ENCODE measurements at regions not wholly inside any gene's neighbourhood (a gene's known extent, or its start where the extent isn't known, plus 50 kb on each side); places are given as distances from the start of the nearest gene placed in this dataset.
A peak's percentile ranks its signal among the peaks of the same experiment; 100 is the strongest.

DNA sequence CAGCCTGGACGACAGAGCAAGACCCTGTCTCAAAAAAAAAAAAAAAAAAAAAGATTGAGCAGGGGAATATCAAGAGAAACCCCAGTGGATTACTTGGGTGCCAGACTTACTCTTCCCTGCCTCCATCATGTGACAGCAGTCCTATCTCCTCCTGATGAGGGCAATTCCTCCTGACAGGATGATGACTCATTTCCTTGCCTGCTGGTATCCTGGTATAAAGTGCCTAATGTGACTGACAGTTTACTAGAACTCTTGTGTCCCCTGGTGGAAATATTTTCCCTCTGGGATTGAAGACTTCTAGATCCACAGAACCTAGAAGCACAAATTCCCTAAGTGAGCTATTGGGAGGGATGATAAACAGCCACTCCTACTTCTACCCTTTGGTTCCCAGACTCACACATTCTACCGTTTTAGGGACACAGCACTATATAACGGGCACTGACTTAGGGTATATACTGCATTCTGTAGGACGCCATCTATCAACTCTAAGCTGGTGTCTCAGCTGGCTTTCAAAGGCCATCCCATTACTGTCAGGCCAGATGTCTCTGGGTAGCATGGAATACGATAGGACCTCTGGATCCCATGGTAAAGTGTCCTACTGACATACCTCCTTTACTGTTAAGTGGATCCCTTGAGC is 114.6 kb upstream of the MED13 start:
- H3K4me3 ChIP-seq (replicated peaks in 1 of 3; ENCODE audit: insufficient read depth in 1 of 3, low read depth in 2 of 3, low read length in 3 of 3): no peak overlapping the region
- peak; percentile 40; the same call in 1 of the 3 replicates for ATAC-seq
- no peaks in the 10 kb centered on the region for H4K20me1 ChIP-seq (ENCODE audit: insufficient read depth, low read length)
- peak; percentile 20 for TF ChIP-seq STAG1 (CRISPR knock-in tag; IDR thresholded peaks at IDR 0.05)
- peak; percentile 88 for TF ChIP-seq FOSL2 (CRISPR knock-in tag; IDR thresholded peaks at IDR 0.05)
- TF ChIP-seq POLR2AphosphoS5 (IDR thresholded peaks at IDR 0.05; ENCODE audit: low read depth, low read length): no peak
- intact Hi-C loops (cut with micrococcal nuclease; ENCODE audit: unreplicated experiment): no loop called here
- H3K79me2 ChIP-seq (ENCODE audit: insufficient read depth, low read length): no peaks in the 10 kb centered on the region
- H3K27ac ChIP-seq (ENCODE audit: extremely low read length, insufficient read depth, low read length): no peak overlapping the region
- H3K27me3 ChIP-seq (ENCODE audit: control insufficient read depth in 1 of 2, insufficient read depth in 2 of 2, low read length in 2 of 2): no peaks in the 10 kb centered on the region
- DNase-seq (ENCODE audit: low spot score): peak; percentile 52
- H3K9ac ChIP-seq (ENCODE audit: insufficient read depth, low read depth, low read length): no peak overlapping the region
- peaks cover 9% of the 10 kb centered on the region; the same call in 1 of the 2 replicates for H3K9me3 ChIP-seq (ENCODE audit: low read length)
- 39% methylated on average over 5 of the region's 5 CpGs for WGBS (ENCODE audit: low lambda C conversion rate)
- no peak overlapping the region for H3K4me2 ChIP-seq (ENCODE audit: low read depth, low read length)
- no peak overlapping the region for H2AFZ ChIP-seq (ENCODE audit: low read length)
- ChIA-PET POLR2A (no interaction called here), CTCF (ENCODE audit: low intra/inter-chr PET ratio, low total read pairs) (no interaction called here)
- FAIRE-seq: no peak
- H3K4me1 ChIP-seq (ENCODE audit: insufficient read depth, low read length): no peaks in the 10 kb centered on the region
- in situ Hi-C loops (cut with HindIII; ENCODE audit: extremely low pct_ligation_motif_present, low pct_unique_long_range_greater_than_20kb): no loop called here
- no peaks in the 10 kb centered on the region for H3K36me3 ChIP-seq (replicated peaks in 1 of 2; ENCODE audit: control insufficient read depth in 1 of 2, insufficient read depth in 2 of 2, low read length in 2 of 2)
- no TSS peak for BruUV-seq (replicated peaks)

- Histone ChIP-seq H3K79me2 (ENCODE audit: insufficient read depth, low read length) (no peaks in the 10 kb centered on the region), H3K27me3 (ENCODE audit: control insufficient read depth in 1 of 2, insufficient read depth in 2 of 2, low read length in 2 of 2) (no peaks in the 10 kb centered on the region), H3K4me1 (ENCODE audit: insufficient read depth, low read length) (no peaks in the 10 kb centered on the region), H2AFZ (ENCODE audit: low read length) (no peak overlapping the region), H3K9me3 (ENCODE audit: low read length) (peaks cover 9% of the 10 kb centered on the region; the same call in 1 of the 2 replicates), H3K4me3 (replicated peaks in 1 of 3; ENCODE audit: insufficient read depth in 1 of 3, low read depth in 2 of 3, low read length in 3 of 3) (no peak overlapping the region), H3K9ac (ENCODE audit: insufficient read depth, low read depth, low read length) (no peak overlapping the region), H3K27ac (ENCODE audit: extremely low read length, insufficient read depth, low read length) (no peak overlapping the region), H3K36me3 (replicated peaks in 1 of 2; ENCODE audit: control insufficient read depth in 1 of 2, insufficient read depth in 2 of 2, low read length in 2 of 2) (no peaks in the 10 kb centered on the region), H3K4me2 (ENCODE audit: low read depth, low read length) (no peak overlapping the region), H4K20me1 (ENCODE audit: insufficient read depth, low read length) (no peaks in the 10 kb centered on the region)
- in situ Hi-C loops (cut with HindIII; ENCODE audit: extremely low pct_ligation_motif_present, low pct_unique_long_range_greater_than_20kb) (no loop called here), intact Hi-C loops (cut with micrococcal nuclease; ENCODE audit: unreplicated experiment) (no loop called here)
- no peak for ATAC-seq
- no peak for FAIRE-seq
- no peak for TF ChIP-seq NRL (CRISPR knock-in tag; IDR thresholded peaks at IDR 0.05; ENCODE audit: borderline replicate concordance)
- TF ChIP-seq FOSL2 (CRISPR knock-in tag; IDR thresholded peaks at IDR 0.05): peak; percentile 36; the same call in 1 of the 2 replicates
- ChIA-PET CTCF (ENCODE audit: low intra/inter-chr PET ratio, low total read pairs) (no interaction called here), POLR2A (no interaction called here)
- BruUV-seq (replicated peaks): no TSS peak
- WGBS (ENCODE audit: low lambda C conversion rate): 50% methylated on average over 2 of the region's 2 CpGs
- no peak for DNase-seq (ENCODE audit: low spot score)
Observed at GRCh38 chr17:62178579-62178978, 113.5 kb upstream of the MED13 start.

Measured in HepG2 (cell line).